ENCODE measurements at regions not wholly inside any gene's neighbourhood (a gene's known extent, or its start where the extent isn't known, plus 50 kb on each side); places are given as distances from the start of the nearest gene placed in this dataset.
"Not testable (repeated sequence)": the region's sequence is repeated elsewhere in the genome, so short reads cannot be mapped to it uniquely, and the experiment has no call there.

- not testable (repeated sequence) for DNase-seq (ENCODE audit: low read depth)
These were observed 137.7 kb downstream of the CRLF3 start for GRCh38 chr17:30686538-30687479.

- not testable (repeated sequence) for DNase-seq (ENCODE audit: low read depth)
These were observed 142.2 kb downstream of the CRLF3 start for GRCh38 chr17:30682280-30682679.

- DNase-seq (ENCODE audit: low read depth): not testable (repeated sequence)
These were observed 143.8 kb downstream of the CRLF3 start for GRCh38 chr17:30680681-30681080.

GRCh38 chr17:30677550-30678249 is 146.8 kb downstream of the CRLF3 start:
- no peak for DNase-seq (ENCODE audit: low read depth)

GRCh38 chr17:30675777-30676492 is 148.6 kb downstream of the CRLF3 start:
- not testable (repeated sequence) for DNase-seq (ENCODE audit: low read depth)

GRCh38 chr17:30669217-30669649 is 155.3 kb downstream of the CRLF3 start:
- not testable (repeated sequence) for DNase-seq (ENCODE audit: low read depth)

- DNase-seq (ENCODE audit: low read depth): not testable (repeated sequence)
These were observed 155.9 kb downstream of the CRLF3 start for GRCh38 chr17:30668360-30669181.

- DNase-seq (ENCODE audit: low read depth): not testable (repeated sequence)
These were observed 156.7 kb downstream of the CRLF3 start for GRCh38 chr17:30667657-30668359.

GRCh38 chr17:30666838-30667656 is 157.4 kb downstream of the CRLF3 start:
- not testable (repeated sequence) for DNase-seq (ENCODE audit: low read depth)

- not testable (repeated sequence) for DNase-seq (ENCODE audit: low read depth)
These were observed 160.6 kb downstream of the CRLF3 start for GRCh38 chr17:30663727-30664455.

GRCh38 chr17:30657148-30657547 is 167.3 kb downstream of the CRLF3 start:
- DNase-seq (ENCODE audit: low read depth): not testable (repeated sequence)

- not testable (repeated sequence) for DNase-seq (ENCODE audit: low read depth)
These were observed 171.5 kb downstream of the CRLF3 start for GRCh38 chr17:30653038-30653437.

- DNase-seq (ENCODE audit: low read depth): not testable (repeated sequence)
These were observed 172.9 kb downstream of the GOSR1 start for GRCh38 chr17:30650149-30650548.

- not testable (repeated sequence) for DNase-seq (ENCODE audit: low read depth)
These were observed 170.9 kb downstream of the GOSR1 start for GRCh38 chr17:30648015-30648620.

- not testable (repeated sequence) for DNase-seq (ENCODE audit: low read depth)
These were observed 168.7 kb downstream of the GOSR1 start for GRCh38 chr17:30645875-30646274.

GRCh38 chr17:30644713-30645112 is 167.5 kb downstream of the GOSR1 start:
- DNase-seq (ENCODE audit: low read depth): not testable (repeated sequence)

- not testable (repeated sequence) for DNase-seq (ENCODE audit: low read depth)
These were observed 167.1 kb downstream of the GOSR1 start for GRCh38 chr17:30644287-30644686.

GRCh38 chr17:30641428-30641827 is 164.2 kb downstream of the GOSR1 start:
- not testable (repeated sequence) for DNase-seq (ENCODE audit: low read depth)
